ENCODE measurements at regions not wholly inside any gene's neighbourhood (a gene's known extent, or its start where the extent isn't known, plus 50 kb on each side); places are given as distances from the start of the nearest gene placed in this dataset.

DNA sequence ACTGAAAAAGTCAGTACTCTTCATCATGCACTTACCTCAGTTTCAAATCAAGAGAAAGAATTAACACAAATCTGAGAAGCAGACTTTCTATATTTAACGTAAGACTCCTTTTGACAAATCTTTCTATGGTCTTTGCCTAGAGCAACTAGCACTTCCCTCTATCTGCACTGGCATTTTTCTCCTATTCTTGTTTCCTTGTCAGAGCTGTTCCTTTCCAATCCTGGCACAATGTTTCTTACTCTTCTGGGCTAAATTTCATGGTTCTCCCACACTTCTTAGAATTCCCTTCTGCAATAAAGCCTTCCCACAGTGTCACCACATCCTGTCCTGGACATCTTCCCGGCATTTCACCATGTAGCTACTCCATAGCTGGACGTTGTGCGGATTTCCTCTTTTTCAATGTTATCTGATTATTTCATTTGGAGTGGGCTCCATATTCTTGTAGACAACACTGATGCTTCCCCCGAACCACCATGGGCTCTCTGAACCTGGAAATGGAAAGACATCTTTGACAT is 144.7 kb upstream of the CTNNA2 start:
- Histone ChIP-seq H3K79me1 (replicated peaks; ENCODE audit: low read length, poor library complexity, severe bottlenecking) (no peaks in the 10 kb centered on the region), H3K27me3 (ENCODE audit: control insufficient read depth in 1 of 2, insufficient read depth in 1 of 2, low read length in 2 of 2) (no peaks in the 10 kb centered on the region), H3K4ac (ENCODE audit: low read depth in 1 of 2, low read length in 2 of 2) (no peak overlapping the region), H4K8ac (ENCODE audit: low read length) (no peak overlapping the region), H3K27ac (ENCODE audit: low read length, poor library complexity, severe bottlenecking) (no peak overlapping the region), H3K14ac (ENCODE audit: low read length in 2 of 2) (no peak overlapping the region), H3K4me3 (ENCODE audit: insufficient read depth in 1 of 2, low read depth in 1 of 2, low read length in 2 of 2) (no peak overlapping the region), H2BK15ac (ENCODE audit: low read depth, poor library complexity, severe bottlenecking) (no peak overlapping the region), H3K4me2 (ENCODE audit: low read length, poor library complexity, severe bottlenecking) (no peak overlapping the region), H3K9ac (ENCODE audit: low read length) (no peak overlapping the region), H4K91ac (ENCODE audit: low read length) (no peak overlapping the region), H3K23ac (ENCODE audit: low read length in 2 of 2) (no peak overlapping the region), H2BK5ac (ENCODE audit: low read depth, low read length, poor library complexity, severe bottlenecking) (no peak overlapping the region), H3K4me1 (ENCODE audit: control insufficient read depth, insufficient read depth, low read depth, low read length) (no peaks in the 10 kb centered on the region), H3K18ac (ENCODE audit: low read depth in 1 of 2, low read length in 2 of 2) (no peak overlapping the region), H2AFZ (ENCODE audit: low read depth, low read length) (no peak overlapping the region), H2AK5ac (ENCODE audit: low read length, severe bottlenecking) (no peak overlapping the region), H3K9me3 (ENCODE audit: control insufficient read depth, low read length) (no peaks in the 10 kb centered on the region), H3K36me3 (ENCODE audit: control insufficient read depth in 1 of 2, insufficient read depth in 2 of 2, low read depth in 1 of 2, low read length in 2 of 2) (no peaks in the 10 kb centered on the region), H2BK12ac (ENCODE audit: low read length in 2 of 2) (no peak overlapping the region), H2BK120ac (ENCODE audit: low read depth, low read length) (no peak overlapping the region)
- whole genome bisulfite sequencing = 82% methylated on average over 4 of the region's 5 CpGs
- DNase-seq = no peak

DNA sequence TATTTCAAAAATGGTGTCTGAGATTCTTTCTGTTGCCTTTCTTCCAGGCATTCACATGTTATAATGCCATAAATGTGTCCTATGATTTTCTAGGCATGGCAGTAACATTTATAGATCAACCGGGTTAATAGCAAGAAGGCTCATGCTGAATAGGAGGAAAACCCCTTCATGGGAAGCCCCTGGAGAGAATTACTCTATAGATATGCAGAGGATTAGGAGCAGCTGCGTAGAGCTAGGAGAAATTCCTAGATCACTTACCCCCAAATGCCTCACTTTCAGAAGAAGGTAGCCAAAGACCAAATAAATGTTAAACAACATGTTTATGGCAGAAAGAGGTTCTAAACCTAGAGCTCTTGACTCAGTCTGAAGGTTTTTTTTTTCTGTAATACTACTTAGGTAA is 153.4 kb upstream of the CTNNA2 start:
- Histone ChIP-seq H2AFZ (ENCODE audit: low read depth, low read length) (no peak overlapping the region), H3K4ac (ENCODE audit: low read depth in 1 of 2, low read length in 2 of 2) (no peak overlapping the region), H2BK15ac (ENCODE audit: low read depth, poor library complexity, severe bottlenecking) (no peak overlapping the region), H4K91ac (ENCODE audit: low read length) (no peak overlapping the region), H3K27ac (ENCODE audit: low read length, poor library complexity, severe bottlenecking) (no peak overlapping the region), H3K79me1 (replicated peaks; ENCODE audit: low read length, poor library complexity, severe bottlenecking) (no peaks in the 10 kb centered on the region), H3K14ac (ENCODE audit: low read length in 2 of 2) (no peak overlapping the region), H3K18ac (ENCODE audit: low read depth in 1 of 2, low read length in 2 of 2) (no peak overlapping the region), H3K4me1 (ENCODE audit: control insufficient read depth, insufficient read depth, low read depth, low read length) (no peaks in the 10 kb centered on the region), H4K8ac (ENCODE audit: low read length) (no peak overlapping the region), H2BK120ac (ENCODE audit: low read depth, low read length) (no peak overlapping the region), H3K36me3 (ENCODE audit: control insufficient read depth in 1 of 2, insufficient read depth in 2 of 2, low read depth in 1 of 2, low read length in 2 of 2) (no peaks in the 10 kb centered on the region), H2AK5ac (ENCODE audit: low read length, severe bottlenecking) (no peak overlapping the region), H2BK5ac (ENCODE audit: low read depth, low read length, poor library complexity, severe bottlenecking) (no peak overlapping the region), H3K27me3 (ENCODE audit: control insufficient read depth in 1 of 2, insufficient read depth in 1 of 2, low read length in 2 of 2) (no peaks in the 10 kb centered on the region), H3K9me3 (ENCODE audit: control insufficient read depth, low read length) (peaks cover 14% of the 10 kb centered on the region), H2BK12ac (ENCODE audit: low read length in 2 of 2) (no peak overlapping the region), H3K4me3 (ENCODE audit: insufficient read depth in 1 of 2, low read depth in 1 of 2, low read length in 2 of 2) (no peak overlapping the region), H3K9ac (ENCODE audit: low read length) (no peak overlapping the region), H3K23ac (ENCODE audit: low read length in 2 of 2) (no peak overlapping the region), H3K4me2 (ENCODE audit: low read length, poor library complexity, severe bottlenecking) (no peak overlapping the region)
- WGBS = no CpG with 5 or more reads among the region's 2 CpGs
- no peak for DNase-seq

DNA sequence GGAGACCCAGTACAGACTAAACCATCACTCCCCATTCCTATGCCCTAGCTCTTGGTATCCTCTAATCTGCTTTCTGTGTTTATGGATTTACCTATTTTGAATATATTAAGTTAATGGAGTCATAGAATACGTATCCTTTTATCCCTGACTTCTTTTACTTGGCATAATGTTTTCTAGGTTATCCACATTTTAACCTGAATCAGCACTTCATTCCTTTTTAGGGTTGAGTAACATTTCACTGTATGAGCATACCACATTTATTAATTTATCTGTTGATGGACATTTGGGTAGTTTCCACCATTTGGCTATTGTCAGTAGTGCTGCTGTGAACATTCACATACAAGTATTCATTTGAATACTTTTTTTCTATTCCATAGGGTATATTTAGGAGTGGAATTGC is 157.3 kb upstream of the CTNNA2 start:
- Histone ChIP-seq H3K4me3 (ENCODE audit: insufficient read depth in 1 of 2, low read depth in 1 of 2, low read length in 2 of 2) (no peak overlapping the region), H3K9me3 (ENCODE audit: control insufficient read depth, low read length) (peaks cover 27% of the 10 kb centered on the region), H3K23ac (ENCODE audit: low read length in 2 of 2) (no peak overlapping the region), H3K79me1 (replicated peaks; ENCODE audit: low read length, poor library complexity, severe bottlenecking) (no peaks in the 10 kb centered on the region), H3K9ac (ENCODE audit: low read length) (no peak overlapping the region), H2BK5ac (ENCODE audit: low read depth, low read length, poor library complexity, severe bottlenecking) (no peak overlapping the region), H2BK12ac (ENCODE audit: low read length in 2 of 2) (no peak overlapping the region), H3K4me1 (ENCODE audit: control insufficient read depth, insufficient read depth, low read depth, low read length) (no peaks in the 10 kb centered on the region), H4K8ac (ENCODE audit: low read length) (no peak overlapping the region), H2AK5ac (ENCODE audit: low read length, severe bottlenecking) (no peak overlapping the region), H2BK120ac (ENCODE audit: low read depth, low read length) (no peak overlapping the region), H3K14ac (ENCODE audit: low read length in 2 of 2) (no peak overlapping the region), H2BK15ac (ENCODE audit: low read depth, poor library complexity, severe bottlenecking) (no peak overlapping the region), H3K36me3 (ENCODE audit: control insufficient read depth in 1 of 2, insufficient read depth in 2 of 2, low read depth in 1 of 2, low read length in 2 of 2) (no peaks in the 10 kb centered on the region), H4K91ac (ENCODE audit: low read length) (no peak overlapping the region), H3K4ac (ENCODE audit: low read depth in 1 of 2, low read length in 2 of 2) (no peak overlapping the region), H3K4me2 (ENCODE audit: low read length, poor library complexity, severe bottlenecking) (no peak overlapping the region), H2AFZ (ENCODE audit: low read depth, low read length) (no peak overlapping the region), H3K18ac (ENCODE audit: low read depth in 1 of 2, low read length in 2 of 2) (no peak overlapping the region), H3K27ac (ENCODE audit: low read length, poor library complexity, severe bottlenecking) (no peak overlapping the region), H3K27me3 (ENCODE audit: control insufficient read depth in 1 of 2, insufficient read depth in 1 of 2, low read length in 2 of 2) (no peaks in the 10 kb centered on the region)
- no peak for DNase-seq
- no CpG with 5 or more reads among the region's 1 CpG for WGBS

DNA sequence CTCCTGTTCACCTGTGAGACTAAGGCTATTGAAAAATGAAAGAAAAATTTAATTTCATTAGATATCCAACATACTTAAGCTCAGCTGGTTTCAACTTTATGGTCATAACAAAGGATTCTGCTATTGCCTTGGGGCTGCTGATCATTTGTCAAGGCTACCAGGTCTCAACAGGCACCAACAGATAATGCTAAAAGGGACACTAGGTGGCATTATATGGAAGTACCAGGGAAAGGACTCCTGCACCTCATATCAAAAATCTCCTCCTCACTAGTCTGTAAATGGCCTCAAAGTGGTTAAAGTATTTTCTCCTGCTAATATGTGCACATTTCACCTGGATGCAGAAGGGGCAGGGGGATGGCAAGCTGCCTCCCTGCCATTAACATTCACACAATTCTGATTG is 167.9 kb upstream of the REG3A start:
- Histone ChIP-seq H3K79me1 (replicated peaks; ENCODE audit: low read length, poor library complexity, severe bottlenecking) (no peaks in the 10 kb centered on the region), H3K27me3 (ENCODE audit: control insufficient read depth in 1 of 2, insufficient read depth in 1 of 2, low read length in 2 of 2) (no peaks in the 10 kb centered on the region), H2BK15ac (ENCODE audit: low read depth, poor library complexity, severe bottlenecking) (no peak overlapping the region), H2BK5ac (ENCODE audit: low read depth, low read length, poor library complexity, severe bottlenecking) (no peak overlapping the region), H3K9me3 (ENCODE audit: control insufficient read depth, low read length) (no peaks in the 10 kb centered on the region), H3K4me1 (ENCODE audit: control insufficient read depth, insufficient read depth, low read depth, low read length) (no peaks in the 10 kb centered on the region), H3K9ac (ENCODE audit: low read length) (no peak overlapping the region), H2AK5ac (ENCODE audit: low read length, severe bottlenecking) (no peak overlapping the region), H4K8ac (ENCODE audit: low read length) (no peak overlapping the region), H3K4ac (ENCODE audit: low read depth in 1 of 2, low read length in 2 of 2) (no peak overlapping the region), H4K91ac (ENCODE audit: low read length) (no peak overlapping the region), H3K4me3 (ENCODE audit: insufficient read depth in 1 of 2, low read depth in 1 of 2, low read length in 2 of 2) (no peak overlapping the region), H2BK12ac (ENCODE audit: low read length in 2 of 2) (no peak overlapping the region), H3K23ac (ENCODE audit: low read length in 2 of 2) (no peak overlapping the region), H2BK120ac (ENCODE audit: low read depth, low read length) (no peak overlapping the region), H3K36me3 (ENCODE audit: control insufficient read depth in 1 of 2, insufficient read depth in 2 of 2, low read depth in 1 of 2, low read length in 2 of 2) (no peaks in the 10 kb centered on the region), H3K18ac (ENCODE audit: low read depth in 1 of 2, low read length in 2 of 2) (no peak overlapping the region), H3K27ac (ENCODE audit: low read length, poor library complexity, severe bottlenecking) (no peak overlapping the region), H2AFZ (ENCODE audit: low read depth, low read length) (no peak overlapping the region), H3K14ac (ENCODE audit: low read length in 2 of 2) (no peak overlapping the region), H3K4me2 (ENCODE audit: low read length, poor library complexity, severe bottlenecking) (no peak overlapping the region)
- no peak for DNase-seq

Data from mesenchymal stem cell (in vitro differentiated cells and primary cell).